GM19438 (cell line): ENCODE measurements at regions not wholly inside any gene's neighbourhood (a gene's known extent, or its start where the extent isn't known, plus 50 kb on each side); places are given as distances from the start of the nearest gene placed in this dataset.
"Not testable (repeated sequence)": the region's sequence is repeated elsewhere in the genome, so short reads cannot be mapped to it uniquely, and the experiment has no call there.

Experiments
- ATAC-seq: cut with Tn5 transposase; IDR thresholded peaks from one replicate; pipeline ENCODE4 v1.9.1; 2021; ENCODE audit warnings: low read depth; ENCODE audit not compliant: unreplicated experiment

DNA sequence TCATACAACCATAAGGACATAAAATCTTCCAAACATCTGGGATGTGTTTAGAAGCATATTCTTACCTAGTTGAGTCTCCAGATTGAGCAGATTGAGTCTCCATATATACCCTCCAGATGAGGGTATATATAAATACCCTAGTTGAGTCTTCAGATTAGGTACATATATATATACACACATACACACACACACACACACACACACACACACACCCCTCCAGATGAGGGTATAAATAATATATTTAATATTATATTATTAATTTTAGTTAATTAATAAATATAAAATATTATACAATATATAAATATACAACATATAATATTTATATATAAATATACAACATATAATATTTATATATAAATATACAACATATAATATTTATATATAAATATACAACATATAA lies 2219.1 kb downstream of the PCDH7 start:
- not testable (repeated sequence) for ATAC-seq

DNA sequence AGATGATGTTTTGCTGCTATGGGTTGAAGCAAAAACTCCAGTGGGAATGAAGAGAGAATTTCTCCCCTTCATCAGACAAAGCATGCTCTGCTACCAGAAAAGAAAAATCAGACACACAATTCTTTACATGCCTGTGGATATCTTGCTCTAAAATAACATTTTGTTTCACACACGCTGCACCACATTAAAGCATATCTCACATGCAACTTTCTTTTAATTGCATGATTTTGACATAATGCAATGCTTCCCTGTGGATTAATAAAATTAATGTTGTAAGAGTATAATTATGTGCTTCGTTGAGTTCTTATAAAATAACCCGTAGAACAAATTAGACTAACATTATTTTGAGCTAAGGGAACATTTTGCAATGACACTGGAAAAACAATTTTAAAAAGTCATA lies 2230.7 kb downstream of the PCDH7 start:
- no peak for ATAC-seq

DNA sequence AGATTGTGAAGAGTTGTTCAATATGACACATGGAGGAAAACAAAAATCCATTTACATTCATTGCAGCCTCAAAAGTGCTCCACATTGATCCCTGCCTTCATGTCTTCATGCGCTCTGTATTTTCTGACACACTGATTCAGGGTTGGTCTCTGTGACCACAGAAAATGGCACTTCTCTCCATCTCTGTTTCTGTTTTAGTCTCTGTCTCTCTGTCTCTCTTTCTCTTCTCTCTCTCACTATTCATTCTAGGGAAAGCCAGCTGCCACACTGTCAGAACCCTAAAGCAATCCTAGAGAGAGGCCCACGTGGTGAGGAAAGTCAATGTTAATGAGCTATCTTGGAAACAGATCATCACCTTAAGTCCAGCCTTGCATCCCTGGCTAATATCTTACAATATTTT lies 2238.4 kb downstream of the PCDH7 start:
- no peak for ATAC-seq

DNA sequence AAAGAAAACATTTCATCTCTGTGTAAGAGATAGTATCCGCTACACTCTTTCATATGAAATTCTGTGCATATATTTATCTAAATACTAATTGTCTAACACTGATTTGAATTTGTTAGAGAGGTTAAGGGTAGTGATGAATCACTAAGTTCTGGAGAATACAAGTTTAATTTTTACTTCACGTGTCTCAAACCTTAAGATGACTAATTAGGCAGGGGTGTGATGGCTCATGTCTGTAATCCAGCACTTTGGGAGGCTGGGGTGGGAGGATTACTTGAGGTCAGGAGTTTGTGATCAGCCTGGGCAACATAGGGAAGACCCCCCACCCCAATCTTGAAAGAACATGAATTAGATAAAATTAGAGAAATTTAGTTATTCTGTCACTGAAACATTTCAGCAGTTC lies 2241.9 kb downstream of the PCDH7 start:
- ATAC-seq = no peak

DNA sequence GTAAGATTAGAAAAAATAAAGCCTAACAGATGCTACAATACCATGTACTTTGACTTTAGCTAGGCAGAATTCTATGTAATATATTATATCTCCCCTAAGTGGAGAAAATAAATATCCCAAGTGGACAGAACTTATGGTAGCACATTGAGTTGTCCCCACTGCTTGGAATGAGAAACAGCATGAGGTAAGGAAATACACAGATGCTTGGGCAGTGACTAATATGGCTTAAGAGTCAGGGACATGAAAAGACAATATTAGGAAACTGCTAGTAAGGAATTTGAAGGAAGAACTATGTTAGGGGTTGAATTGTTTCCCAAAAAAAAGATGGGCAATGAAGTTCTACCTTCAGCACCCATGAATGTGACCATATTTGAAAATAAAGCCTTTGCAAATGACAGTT lies 2265.1 kb downstream of the PCDH7 start:
- no peak for ATAC-seq

DNA sequence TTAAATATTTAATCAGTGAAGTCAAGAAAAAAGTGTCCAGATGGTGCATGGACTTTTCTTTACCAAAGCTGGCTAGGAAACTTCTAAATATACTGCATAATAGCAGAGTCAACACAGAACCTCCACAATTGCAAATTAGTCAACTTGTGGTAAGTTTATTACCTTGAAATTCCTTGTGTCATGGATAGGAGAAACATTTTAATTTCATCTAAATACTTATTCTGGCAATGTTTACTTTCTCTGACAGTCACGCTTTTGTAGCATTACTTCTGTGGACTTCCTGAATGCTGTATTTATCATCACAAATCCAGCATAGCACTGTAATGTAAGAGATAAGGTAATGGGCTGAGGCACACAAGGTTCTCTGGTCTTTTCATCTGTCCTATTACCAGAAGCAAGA lies 2266.1 kb downstream of the PCDH7 start:
- no peak for ATAC-seq

DNA sequence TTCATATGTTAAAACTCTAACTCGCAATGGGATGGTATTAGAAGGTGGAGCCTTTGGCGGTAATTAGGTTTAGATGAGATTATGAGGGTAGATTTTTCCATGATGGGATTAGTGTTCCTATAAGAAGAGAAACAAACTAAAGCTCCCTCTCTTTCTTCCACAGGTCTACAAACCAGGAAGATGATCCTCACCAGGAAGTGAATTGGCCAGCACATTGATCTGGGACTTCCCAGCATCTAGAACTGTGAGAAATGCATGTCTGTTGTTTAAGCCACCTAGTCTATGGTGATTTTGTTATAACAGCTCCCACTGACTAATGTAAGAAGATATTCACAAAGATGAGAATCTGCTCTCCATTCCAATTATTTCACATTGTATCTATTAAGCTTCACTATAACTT lies 2266.9 kb downstream of the PCDH7 start:
- no peak for ATAC-seq

DNA sequence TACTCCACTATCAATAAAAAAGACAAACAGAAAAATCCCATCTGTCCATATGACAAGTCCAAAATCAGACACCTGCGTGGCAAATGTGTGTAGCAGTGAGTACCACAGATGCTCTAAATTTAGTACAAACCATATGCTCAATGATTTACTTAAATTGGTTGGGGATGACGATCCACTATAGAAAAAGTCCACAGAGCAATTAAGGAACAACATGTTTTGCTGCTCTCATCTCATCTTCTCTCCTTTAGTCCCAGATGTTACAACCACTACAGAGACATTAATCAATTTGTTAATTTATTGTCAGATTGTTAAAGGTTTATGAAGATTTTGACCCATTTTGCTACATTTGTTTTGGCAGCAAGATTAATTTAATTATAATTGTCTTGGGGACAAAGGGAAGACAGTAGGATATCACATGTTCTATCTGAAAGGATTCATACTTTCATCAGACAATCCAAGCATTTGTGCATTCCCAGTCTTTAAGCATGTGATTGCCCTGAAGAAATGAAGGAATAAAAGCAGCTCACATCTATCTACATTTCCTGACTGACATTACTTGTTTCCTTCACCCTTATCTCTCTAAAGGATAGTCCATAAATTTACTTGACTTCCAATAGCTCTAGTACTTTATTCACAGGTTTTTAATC lies 2268.1 kb downstream of the PCDH7 start:
- ATAC-seq = no peak

DNA sequence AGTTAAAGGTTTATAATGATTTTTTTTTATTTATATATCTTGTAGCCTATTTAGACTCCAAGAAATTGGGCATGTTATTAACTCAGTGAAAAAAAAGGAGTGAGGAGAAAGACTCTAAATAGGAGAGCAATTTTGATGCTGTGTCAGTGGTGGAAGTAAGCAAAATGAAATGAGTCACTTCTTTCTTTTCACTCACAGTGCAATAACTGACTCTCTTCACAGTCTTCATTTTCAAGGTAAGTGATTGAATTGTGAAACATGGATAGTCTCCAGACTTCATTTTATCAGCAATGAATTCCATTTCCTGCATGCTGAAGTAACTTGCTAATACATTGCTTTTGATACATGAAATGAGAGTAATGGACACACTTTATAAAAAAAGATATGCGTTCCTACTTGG lies 2271.5 kb downstream of the PCDH7 start:
- no peak for ATAC-seq

DNA sequence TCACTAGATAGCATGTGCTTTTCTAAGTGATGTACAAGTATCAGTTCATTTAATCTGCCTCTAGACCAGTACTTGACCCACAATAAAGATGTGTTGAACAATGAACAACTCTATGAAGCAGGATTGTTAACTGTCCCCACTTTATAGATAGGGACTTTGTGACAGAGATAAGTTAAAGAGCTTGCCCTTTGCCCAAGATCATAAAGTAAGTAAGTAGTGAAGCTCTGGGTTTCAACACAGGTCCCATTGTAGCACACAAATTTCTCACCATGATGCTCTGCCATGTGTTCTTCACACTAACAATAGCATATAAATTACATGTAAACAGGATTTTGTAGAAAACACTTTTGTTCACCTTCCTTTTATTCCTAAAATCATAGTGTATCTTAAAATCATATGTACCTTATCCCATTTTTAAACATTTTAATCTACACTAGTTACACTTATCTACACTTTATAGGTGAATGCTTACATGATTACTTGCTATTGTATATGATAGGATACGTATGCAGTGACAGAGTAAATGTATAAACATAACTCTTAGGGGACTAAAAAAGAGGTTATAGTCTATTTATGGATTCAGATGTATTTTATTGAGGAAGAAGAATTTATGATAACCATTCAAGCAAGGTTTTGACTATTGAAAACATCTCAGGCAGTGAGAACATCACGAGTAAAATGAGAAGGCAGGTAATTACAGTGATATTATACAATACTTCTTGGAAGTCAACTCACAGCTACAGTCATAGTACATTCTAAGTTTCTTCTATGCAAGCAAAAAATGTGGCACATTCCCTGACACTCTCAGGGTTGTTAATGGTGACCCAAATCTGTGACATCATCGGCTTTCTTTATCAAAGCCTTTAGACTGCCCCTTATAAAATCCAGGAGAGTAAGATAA lies 2275.1 kb downstream of the PCDH7 start:
- ATAC-seq = no peak

DNA sequence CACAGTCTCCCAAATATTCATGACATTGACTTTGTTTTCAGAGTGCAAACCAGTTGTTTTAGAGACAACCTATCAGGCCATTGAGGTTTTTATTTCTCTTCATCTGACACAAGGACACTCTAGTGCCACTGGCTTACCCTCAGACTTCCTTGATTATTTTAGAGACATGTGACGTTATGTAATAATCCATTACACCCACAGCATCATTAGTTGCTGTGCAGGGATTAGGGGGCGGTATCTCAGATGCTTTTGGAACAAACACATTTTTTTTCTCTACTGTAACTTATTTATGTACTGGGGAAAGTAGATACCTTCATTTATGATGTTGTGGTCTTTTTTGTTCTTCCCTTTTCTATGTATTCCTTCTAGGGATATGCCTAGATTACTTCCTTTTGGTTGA lies 2293.1 kb downstream of the PCDH7 start:
- ATAC-seq = no peak

DNA sequence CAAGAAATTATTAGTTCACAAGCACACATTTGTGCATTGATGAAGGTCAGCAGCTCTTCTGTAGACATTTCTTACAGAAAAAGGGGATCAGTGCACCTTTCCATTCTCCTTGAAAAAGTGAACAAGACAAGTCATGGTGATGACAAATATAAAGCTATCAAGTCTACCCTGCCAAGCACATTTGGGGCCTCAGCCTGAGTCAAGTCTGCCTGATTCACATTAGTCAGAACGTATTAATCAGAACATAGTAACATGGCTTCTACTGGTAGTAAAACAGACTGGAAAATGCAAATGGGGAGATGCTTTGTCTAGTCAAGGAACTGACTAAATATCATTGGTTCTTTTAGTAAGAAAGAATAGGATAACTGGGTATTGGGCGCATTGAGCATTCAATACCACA lies 2305.1 kb downstream of the PCDH7 start:
- ATAC-seq = no peak

DNA sequence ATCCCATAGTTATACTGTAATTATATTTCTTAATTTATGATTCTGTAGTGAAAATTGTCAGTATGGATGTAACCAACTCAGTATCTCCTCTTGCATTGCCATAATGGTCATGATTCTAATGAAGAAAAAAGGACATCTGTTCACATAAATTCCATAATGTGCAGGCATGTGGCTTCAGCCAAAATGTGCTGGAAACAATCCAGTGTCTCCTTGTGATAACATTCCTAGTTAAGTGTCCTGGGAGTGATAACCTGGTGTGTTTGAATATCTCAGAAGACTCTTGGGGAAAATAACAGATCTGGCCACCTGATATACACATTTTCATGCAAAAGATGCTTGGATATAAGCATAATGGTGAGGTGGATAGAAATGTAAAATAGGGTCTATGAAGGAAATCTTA lies 2309.8 kb downstream of the PCDH7 start:
- no peak for ATAC-seq

DNA sequence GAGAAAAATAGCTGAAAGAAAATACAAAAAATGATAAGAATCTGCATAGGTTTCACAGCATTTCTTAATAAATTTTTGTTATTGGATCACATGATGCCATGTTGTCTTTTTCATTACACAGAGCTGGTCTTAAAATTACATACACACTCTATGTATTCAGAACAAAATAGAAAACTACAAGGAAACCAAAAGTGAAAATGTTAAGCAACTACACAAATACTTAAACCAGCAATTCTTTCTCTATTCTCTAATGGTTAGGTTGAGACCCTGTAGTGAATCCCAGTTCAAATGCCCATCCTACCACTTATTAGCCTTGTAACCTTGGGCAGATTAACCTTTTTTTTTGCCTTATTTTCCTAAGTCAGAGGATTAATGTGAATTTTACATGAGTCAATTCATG lies 2311.2 kb downstream of the PCDH7 start:
- no peak for ATAC-seq

DNA sequence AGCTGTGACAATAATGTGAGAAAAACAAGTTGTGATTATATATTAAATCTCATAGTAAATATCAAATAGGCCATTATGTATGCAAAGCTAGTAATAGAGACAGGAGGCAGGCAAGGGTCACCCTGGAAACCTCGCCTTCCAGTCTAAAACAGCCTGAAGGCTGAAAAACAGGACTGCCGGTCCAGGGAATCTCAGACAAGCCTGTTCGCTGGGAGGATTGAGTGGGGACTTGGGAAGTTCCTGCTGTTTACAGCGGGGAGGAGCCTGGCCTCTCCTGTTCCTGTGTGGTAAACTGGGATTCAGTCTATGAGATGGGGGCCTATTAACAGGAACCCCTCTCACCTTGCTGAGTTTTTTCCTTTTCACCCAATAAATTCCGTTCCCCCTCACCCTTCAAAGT lies 2317.3 kb downstream of the PCDH7 start:
- no peak for ATAC-seq

DNA sequence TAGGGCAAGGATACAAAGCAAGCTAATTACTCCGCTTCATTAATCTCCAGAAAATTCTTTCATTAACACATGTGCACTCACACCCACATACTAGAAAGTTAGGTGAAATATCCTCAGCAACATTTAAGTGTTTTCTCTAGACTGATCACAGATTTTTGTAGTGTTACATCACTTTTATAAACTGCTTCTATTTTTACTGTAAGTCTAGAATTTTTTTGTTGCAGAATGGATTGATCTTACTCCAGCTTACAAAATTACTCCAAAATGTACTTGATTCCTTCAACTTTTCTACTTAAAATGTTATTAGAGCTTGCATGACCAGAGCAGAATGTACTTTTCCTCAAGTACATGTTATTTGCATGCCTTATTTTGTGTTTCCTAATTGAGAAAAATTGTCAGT lies 2325.2 kb downstream of the PCDH7 start:
- ATAC-seq = no peak

DNA sequence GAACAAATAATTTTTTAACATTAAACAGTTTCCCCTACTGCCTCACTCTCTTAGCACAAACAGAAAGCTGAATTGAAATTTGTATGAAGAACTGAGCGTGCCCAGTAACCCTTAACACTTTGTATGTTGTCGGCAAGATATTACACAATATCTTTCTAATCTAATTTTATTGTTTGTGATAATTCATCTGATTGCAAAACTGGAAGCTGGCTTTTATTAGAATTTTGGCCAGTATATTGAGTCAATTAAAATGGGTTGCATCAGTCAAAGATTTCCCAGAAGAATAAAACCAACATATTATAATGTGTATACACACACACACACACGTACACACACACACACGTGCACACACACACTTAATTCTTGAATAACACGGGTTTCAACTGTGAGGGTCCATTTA lies 2332.1 kb downstream of the PCDH7 start:
- no peak for ATAC-seq

DNA sequence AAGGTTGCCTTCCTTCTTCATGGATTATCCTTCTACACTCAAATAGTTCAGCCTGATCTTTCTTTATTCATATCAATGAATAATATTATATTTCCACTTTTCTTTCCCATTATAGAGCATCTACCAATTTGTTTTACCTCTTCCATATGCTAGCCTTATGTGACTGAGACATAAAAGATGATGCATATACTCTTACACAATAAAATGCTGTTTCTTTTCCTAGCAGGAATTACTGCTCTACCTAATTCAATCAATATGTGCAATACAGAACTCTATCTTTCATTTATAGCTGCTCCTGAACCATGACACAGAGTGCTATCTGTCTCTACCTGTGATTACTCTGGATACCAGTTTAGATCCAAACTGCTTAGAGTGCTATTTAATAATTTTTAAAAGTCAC lies 2334.0 kb downstream of the PCDH7 start:
- no peak for ATAC-seq

DNA sequence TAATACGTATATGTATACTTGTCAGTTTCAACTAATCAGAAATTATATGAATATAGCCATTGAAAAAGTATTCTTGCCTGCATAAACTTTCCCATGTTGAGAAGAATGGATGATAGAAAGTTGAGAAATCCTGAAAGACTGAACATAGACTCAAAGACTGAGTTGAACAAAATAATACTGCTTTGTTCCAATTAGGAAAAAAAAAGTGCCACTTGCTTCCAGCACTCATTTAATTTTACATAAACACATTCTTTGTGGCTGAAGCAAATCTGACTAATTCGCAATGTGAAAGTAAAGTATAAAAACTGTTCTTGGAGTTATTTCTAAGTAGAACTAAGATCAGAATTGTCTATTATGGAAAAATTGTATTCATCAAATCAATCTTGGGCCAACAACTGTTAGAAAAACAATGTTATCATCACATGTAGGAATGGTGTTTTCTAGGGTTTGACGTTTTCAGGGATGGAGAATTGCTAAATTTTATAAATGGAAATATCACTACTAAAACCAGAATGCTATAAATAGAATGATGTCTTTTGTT lies 2334.6 kb downstream of the PCDH7 start:
- ATAC-seq = no peak

DNA sequence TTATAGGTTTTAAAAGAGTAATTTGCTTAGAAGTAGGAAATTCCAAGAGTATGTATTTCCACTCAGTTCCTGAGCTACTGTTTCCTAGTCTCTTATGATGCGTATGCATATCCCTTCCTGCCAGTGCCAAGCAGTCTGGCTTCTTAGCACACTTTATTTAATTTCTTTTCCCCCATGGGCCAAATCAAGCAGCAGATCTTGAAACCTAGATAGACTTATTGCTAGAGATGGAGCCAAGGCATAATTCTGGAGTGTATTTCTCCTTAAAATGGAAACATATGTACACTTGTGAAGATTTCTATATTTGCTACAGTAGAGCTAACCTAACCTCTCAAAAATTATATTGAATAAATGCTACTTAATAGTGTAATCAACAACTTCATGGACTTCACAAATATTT lies 2337.6 kb downstream of the PCDH7 start:
- no peak for ATAC-seq

DNA sequence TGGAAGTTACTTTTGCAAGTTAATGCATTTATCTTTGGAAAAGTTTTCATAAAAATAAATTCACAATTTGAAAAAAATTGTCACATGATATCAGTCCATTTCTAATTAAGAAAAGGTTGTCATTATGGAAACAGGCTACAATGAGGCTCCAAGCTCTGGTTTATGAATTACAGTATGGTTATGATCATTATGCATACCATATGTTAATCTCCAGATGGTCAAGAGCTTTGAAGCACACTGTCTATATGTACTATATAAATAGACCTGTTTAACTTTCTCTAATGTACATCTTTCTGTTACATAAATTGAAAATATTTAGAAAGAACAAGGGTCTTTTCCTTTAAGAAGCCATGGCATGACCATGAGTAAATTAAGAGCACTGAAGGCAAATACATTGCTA lies 2338.8 kb downstream of the PCDH7 start:
- ATAC-seq = no peak
